AG20443 (cell line): ENCODE measurements at regions not wholly inside any gene's neighbourhood (a gene's known extent, or its start where the extent isn't known, plus 50 kb on each side); places are given as distances from the start of the nearest gene placed in this dataset.
"Not testable (repeated sequence)": the region's sequence is repeated elsewhere in the genome, so short reads cannot be mapped to it uniquely, and the experiment has no call there.

Experiments used
- DNase-seq: peaks from one replicate; pipeline ENCODE4 v3.0.0; 2012; ENCODE audit warnings: low spot score, mixed read lengths

GRCh38 chr21:28877318-28877884 is 115.3 kb downstream of the LTN1 start:
- DNase-seq = no peak

- DNase-seq = no peak
Measured at GRCh38 chr21:28875078-28875477, 117.6 kb downstream of the LTN1 start.

- DNase-seq = peak; percentile 10
Measured at GRCh38 chr21:28872218-28872617, 120.5 kb downstream of the LTN1 start.

- peak; percentile 28 for DNase-seq
Measured at GRCh38 chr21:28871388-28872010, 121.2 kb downstream of the LTN1 start.

GRCh38 chr21:28867401-28867800 is 125.3 kb downstream of the LTN1 start:
- peak; percentile 47 for DNase-seq

GRCh38 chr21:28865488-28866186 is 127.0 kb downstream of the LTN1 start:
- DNase-seq = no peak

GRCh38 chr21:28858424-28858823 is 134.3 kb downstream of the LTN1 start:
- no peak for DNase-seq

GRCh38 chr21:28857752-28858151 is 134.9 kb downstream of the LTN1 start:
- no peak for DNase-seq

GRCh38 chr21:28856588-28857250 is 136.0 kb downstream of the LTN1 start:
- no peak for DNase-seq

- no peak for DNase-seq
Measured at GRCh38 chr21:28852706-28853105, 140.0 kb downstream of the LTN1 start.

- DNase-seq = no peak
Measured at GRCh38 chr21:28851645-28852044, 141.0 kb downstream of the LTN1 start.

GRCh38 chr21:28839237-28839636 is 153.4 kb downstream of the LTN1 start:
- DNase-seq = not testable (repeated sequence)

- not testable (repeated sequence) for DNase-seq
Measured at GRCh38 chr21:28837426-28837825, 155.3 kb downstream of the LTN1 start.

- DNase-seq = not testable (repeated sequence)
Measured at GRCh38 chr21:28836588-28836987, 156.1 kb downstream of the LTN1 start.

GRCh38 chr21:28834335-28835238 is 158.1 kb downstream of the LTN1 start:
- DNase-seq = no peak

- no peak for DNase-seq
Measured at GRCh38 chr21:28833609-28834008, 159.1 kb downstream of the LTN1 start.

- DNase-seq = no peak
Measured at GRCh38 chr21:28833182-28833581, 159.5 kb downstream of the LTN1 start.

- DNase-seq = no peak
Measured at GRCh38 chr21:28832715-28833061, 160.0 kb downstream of the LTN1 start.

- no peak for DNase-seq
Measured at GRCh38 chr21:28832013-28832714, 160.5 kb downstream of the LTN1 start.

- DNase-seq = no peak
Measured at GRCh38 chr21:28828981-28829380, 163.7 kb downstream of the LTN1 start.

GRCh38 chr21:28828021-28828420 is 164.7 kb downstream of the LTN1 start:
- no peak for DNase-seq
